HepG2 (cell line): ENCODE measurements at regions not wholly inside any gene's neighbourhood (a gene's known extent, or its start where the extent isn't known, plus 50 kb on each side); places are given as distances from the start of the nearest gene placed in this dataset.

Experiments used
- KMT2A ChIP-seq: sonication (generic); formaldehyde crosslinking; IDR thresholded peaks from 2 replicates; pipeline ENCODE4 v1.4.0; 2020; ENCODE audit warnings: missing genetic modification reagents
- MTERF4 ChIP-seq: sonication (generic); formaldehyde crosslinking; IDR thresholded peaks from 2 replicates; pipeline ENCODE4 v1.8.0; 2023; ENCODE audit warnings: mild to moderate bottlenecking, missing genetic modification reagents
- REST ChIP-seq, 2 experiments: IDR thresholded peaks; 2 replicates each; pipeline ENCODE4 v1.6.1; 2011 to 2012; ENCODE audit warnings: low read length in 2 of 2, borderline replicate concordance in 1 of 2, low read depth in 1 of 2, mild to moderate bottlenecking in 1 of 2, moderate library complexity in 1 of 2
- SNAPC2 ChIP-seq: sonication (generic); formaldehyde crosslinking; IDR thresholded peaks from 2 replicates; pipeline ENCODE4 v1.8.1; 2022; ENCODE audit warnings: mild to moderate bottlenecking, missing genetic modification reagents
- ZBTB39 ChIP-seq: sonication (generic); formaldehyde crosslinking; IDR thresholded peaks from 2 replicates; pipeline ENCODE4 v1.5.0; 2020; ENCODE audit warnings: missing genetic modification reagents
- ZBTB40 ChIP-seq, 2 experiments: fragments of 450-650 bp in 1 of 2; sonication (generic) in 1 of 2; formaldehyde crosslinking in 1 of 2; IDR thresholded peaks; 2 replicates each; pipeline versions ENCODE4 v1.6.1 to v1.8.0; 2016 to 2022; ENCODE audit warnings: antibody characterized with exemption in 1 of 2, mild to moderate bottlenecking in 1 of 2, missing genetic modification reagents in 1 of 2
- ZNF597 ChIP-seq: sonication (generic); formaldehyde crosslinking; IDR thresholded peaks from 2 replicates; pipeline ENCODE4 v1.5.0; 2020; ENCODE audit warnings: missing genetic modification reagents

- TF ChIP-seq REST (IDR thresholded peaks at IDR 0.05; ENCODE audit: borderline replicate concordance in 1 of 2, low read depth in 1 of 2, low read length in 2 of 2) (peak; percentile 39 to 88), MTERF4 (CRISPR knock-in tag) (no peak), KMT2A (no peak), ZBTB39 (CRISPR knock-in tag) (peak; percentile 99), ZNF597 (no peak), ZBTB40 (IDR thresholded peaks at IDR 0.05) (no peak), ZBTB40 (CRISPR knock-in tag; IDR thresholded peaks at IDR 0.05) (no peak), SNAPC2 (CRISPR knock-in tag) (no peak)
These were observed 66.8 kb downstream of the TRIL start (continued) for GRCh38 chr7:28891192-28891875.
